ENCODE measurements at regions not wholly inside any gene's neighbourhood (a gene's known extent, or its start where the extent isn't known, plus 50 kb on each side); places are given as distances from the start of the nearest gene placed in this dataset.
"Not testable (repeated sequence)": the region's sequence is repeated elsewhere in the genome, so short reads cannot be mapped to it uniquely, and the experiment has no call there.

GRCh38 chr7:69116196-69116595 lies 482.1 kb upstream of the AUTS2 start:
- not testable (repeated sequence) for ATAC-seq; H3K36me3 ChIP-seq (ENCODE audit: insufficient read depth); H3K4me1 Mint-ChIP-seq; H3K9me2 ChIP-seq (ENCODE audit: insufficient read depth); H3K4me3 ChIP-seq; H3K27me3 ChIP-seq (ENCODE audit: insufficient read depth); H3K4me2 ChIP-seq; H4K20me1 ChIP-seq (replicated peaks; ENCODE audit: insufficient read depth); H2AFZ ChIP-seq; H3K4me3 Mint-ChIP-seq; H3K27me3 Mint-ChIP-seq (ENCODE audit: insufficient read depth, low read depth, poor library complexity); DNase-seq (ENCODE audit: low spot score); H3F3A ChIP-seq (replicated peaks; ENCODE audit: low read depth); H3K27ac ChIP-seq (ENCODE audit: low read depth); H3K79me2 ChIP-seq (replicated peaks; ENCODE audit: insufficient read depth); H3K4me1 ChIP-seq (ENCODE audit: insufficient read depth); H3K27ac Mint-ChIP-seq
- Mint-ChIP-seq H3K36me3 (ENCODE audit: low read depth) (peaks cover 24% of the 10 kb centered on the region), H3K9me3 (peaks cover 95% of the 10 kb centered on the region)

GRCh38 chr7:69122953-69123352 lies 475.3 kb upstream of the AUTS2 start:
- TF ChIP-seq CREB1 (CRISPR knock-in tag; IDR thresholded peaks at IDR 0.05; ENCODE audit: low read depth) (no peak), ZNF331 (CRISPR knock-in tag; IDR thresholded peaks at IDR 0.05; ENCODE audit: low read depth) (no peak), EZH2 (IDR thresholded peaks at IDR 0.05; ENCODE audit: low read depth, unreplicated experiment) (no peak), ZNF114 (CRISPR knock-in tag; IDR thresholded peaks at IDR 0.05) (no peak), ZNF462 (CRISPR knock-in tag; IDR thresholded peaks at IDR 0.05) (no peak), EZH2phosphoT487 (IDR thresholded peaks at IDR 0.05; ENCODE audit: unreplicated experiment) (no peak), POLR2AphosphoS5 (IDR thresholded peaks at IDR 0.05; ENCODE audit: low read depth) (no peak)
- ATAC-seq (no peak), DNase-seq (ENCODE audit: low spot score) (no peak)
- Histone ChIP-seq H3K4me3 (no peak overlapping the region), H3K27me3 (ENCODE audit: insufficient read depth) (no peaks in the 10 kb centered on the region), H3K79me2 (replicated peaks; ENCODE audit: insufficient read depth) (no peaks in the 10 kb centered on the region), H3K27ac (ENCODE audit: low read depth) (no peak overlapping the region), H3K4me2 (no peak overlapping the region), H3F3A (replicated peaks; ENCODE audit: low read depth) (no peaks in the 10 kb centered on the region), H3K9me2 (ENCODE audit: insufficient read depth) (no peaks in the 10 kb centered on the region), H3K36me3 (ENCODE audit: insufficient read depth) (no peaks in the 10 kb centered on the region; the same call in 1 of the 2 replicates), H4K20me1 (replicated peaks; ENCODE audit: insufficient read depth) (no peaks in the 10 kb centered on the region), H2AFZ (no peak overlapping the region), H3K4me1 (ENCODE audit: insufficient read depth) (no peaks in the 10 kb centered on the region)
- Mint-ChIP-seq H3K4me3 (no peak overlapping the region), H3K27ac (no peak overlapping the region), H3K9me3 (peaks cover 92% of the 10 kb centered on the region), H3K4me1 (no peaks in the 10 kb centered on the region), H3K36me3 (ENCODE audit: low read depth) (peaks cover 44% of the 10 kb centered on the region), H3K27me3 (ENCODE audit: insufficient read depth, low read depth, poor library complexity) (no peaks in the 10 kb centered on the region)
